Karpas-422 (cell line): ENCODE measurements at regions not wholly inside any gene's neighbourhood (a gene's known extent, or its start where the extent isn't known, plus 50 kb on each side); places are given as distances from the start of the nearest gene placed in this dataset.

ENCODE experiments used
- DNase-seq: peaks from one replicate; pipeline ENCODE4 v3.0.0-alpha.2; 2015
- H2AFZ ChIP-seq: fragments of 200-600 bp; sonication (generic); 2 replicates; pipeline ENCODE4 v1.6.1; 2014; ENCODE audit warnings: antibody characterized with exemption, low read length, mixed read lengths
- H3K27ac ChIP-seq: fragments of 200-600 bp; sonication (generic); 2 replicates; pipeline ENCODE4 v1.5.1; 2014; ENCODE audit warnings: mild to moderate bottlenecking, low read length, moderate library complexity
- H3K27me3 ChIP-seq: fragments of 200-600 bp; sonication (generic); 2 replicates; pipeline ENCODE4 v1.6.1; 2014; ENCODE audit warnings: low read length, mixed read lengths
- H3K36me3 ChIP-seq: fragments of 200-600 bp; sonication (generic); 2 replicates; pipeline ENCODE4 v1.6.1; 2014; ENCODE audit warnings: low read length, mixed read lengths; ENCODE audit not compliant: insufficient read depth
- H3K4me1 ChIP-seq: fragments of 200-600 bp; sonication (generic); 2 replicates; pipeline ENCODE4 v1.6.1; 2014; ENCODE audit warnings: mild to moderate bottlenecking, low read length, mixed read lengths
- H3K4me2 ChIP-seq: fragments of 200-600 bp; sonication (generic); 2 replicates; pipeline ENCODE4 v1.6.1; 2014; ENCODE audit warnings: low read length, low read depth, mild to moderate bottlenecking; ENCODE audit not compliant: poor library complexity, severe bottlenecking
- H3K4me3 ChIP-seq: fragments of 200-600 bp; sonication (generic); 2 replicates; pipeline ENCODE4 v1.5.1; 2014; ENCODE audit warnings: mild to moderate bottlenecking, antibody characterized with exemption, low read length, mixed read lengths
- H3K79me2 ChIP-seq: fragments of 200-600 bp; sonication (generic); 2 replicates; pipeline ENCODE4 v1.6.1; 2014; ENCODE audit warnings: mild to moderate bottlenecking, low read length, mixed read lengths
- H3K9ac ChIP-seq: fragments of 200-600 bp; sonication (generic); 2 replicates; pipeline ENCODE4 v1.6.0; 2014; ENCODE audit warnings: low read length
- H3K9me2 ChIP-seq: fragments of 200-600 bp; sonication (generic), shearing (Covaris generic); replicated peaks from 2 replicates; pipeline ENCODE4 v1.6.0; 2014; ENCODE audit warnings: mild to moderate bottlenecking, low read length, moderate library complexity; ENCODE audit not compliant: insufficient read depth
- H3K9me3 ChIP-seq: fragments of 300-700, 200-600 bp; sonication (generic); 2 replicates; pipeline ENCODE4 v1.6.1; 2014; ENCODE audit warnings: low read length, mixed read lengths
- H4K20me1 ChIP-seq: fragments of 200-600 bp; sonication (generic); 2 replicates; pipeline ENCODE4 v1.6.1; 2014; ENCODE audit warnings: mild to moderate bottlenecking, antibody characterized with exemption, low read length, low read depth; ENCODE audit not compliant: insufficient read depth

- Histone ChIP-seq H3K36me3 (no peaks in the 10 kb centered on the region), H3K9ac (no peak overlapping the region), H3K4me2 (no peak overlapping the region), H2AFZ (no peak overlapping the region), H3K27ac (no peak overlapping the region), H3K79me2 (no peaks in the 10 kb centered on the region), H3K4me3 (no peak overlapping the region), H3K9me2 (no peaks in the 10 kb centered on the region), H3K4me1 (no peaks in the 10 kb centered on the region), H3K9me3 (no peaks in the 10 kb centered on the region), H4K20me1 (no peaks in the 10 kb centered on the region), H3K27me3 (no peaks in the 10 kb centered on the region; the same call in 1 of the 2 replicates)
- DNase-seq: no peak
Observed at GRCh38 chr13:110788778-110789177, 75.3 kb downstream of the ING1 start.

DNA sequence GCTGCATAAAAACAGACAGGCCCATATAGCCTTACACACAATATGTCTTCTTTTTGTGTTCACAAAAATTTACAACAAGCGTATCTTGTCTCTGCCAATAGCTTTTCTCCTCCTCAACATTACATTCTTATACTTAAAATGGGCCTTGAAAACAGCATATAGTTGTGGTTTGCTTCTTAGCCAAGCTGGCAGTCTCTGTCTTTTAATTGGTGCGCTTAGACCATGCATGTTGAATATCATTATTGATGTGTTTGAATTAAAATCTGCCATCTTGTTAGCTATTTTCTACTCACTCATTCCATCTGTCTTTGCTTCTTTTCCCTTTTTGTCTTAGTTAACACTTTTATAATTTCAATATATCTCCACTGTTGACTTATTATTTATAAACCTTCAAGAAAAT, 76.4 kb downstream of the ING1 start:
- H3K4me1 ChIP-seq: no peaks in the 10 kb centered on the region
- no peaks in the 10 kb centered on the region for H3K9me2 ChIP-seq
- no peaks in the 10 kb centered on the region for H3K9me3 ChIP-seq
- no peak overlapping the region for H3K4me2 ChIP-seq
- H3K27ac ChIP-seq: no peak overlapping the region
- H3K4me3 ChIP-seq: no peak overlapping the region
- no peak overlapping the region for H3K9ac ChIP-seq
- H3K27me3 ChIP-seq: no peaks in the 10 kb centered on the region; the same call in 1 of the 2 replicates
- no peaks in the 10 kb centered on the region for H4K20me1 ChIP-seq
- H3K79me2 ChIP-seq: no peaks in the 10 kb centered on the region
- H3K36me3 ChIP-seq: no peaks in the 10 kb centered on the region
- no peak overlapping the region; the same call in 1 of the 2 replicates for H2AFZ ChIP-seq
- DNase-seq: no peak

DNA sequence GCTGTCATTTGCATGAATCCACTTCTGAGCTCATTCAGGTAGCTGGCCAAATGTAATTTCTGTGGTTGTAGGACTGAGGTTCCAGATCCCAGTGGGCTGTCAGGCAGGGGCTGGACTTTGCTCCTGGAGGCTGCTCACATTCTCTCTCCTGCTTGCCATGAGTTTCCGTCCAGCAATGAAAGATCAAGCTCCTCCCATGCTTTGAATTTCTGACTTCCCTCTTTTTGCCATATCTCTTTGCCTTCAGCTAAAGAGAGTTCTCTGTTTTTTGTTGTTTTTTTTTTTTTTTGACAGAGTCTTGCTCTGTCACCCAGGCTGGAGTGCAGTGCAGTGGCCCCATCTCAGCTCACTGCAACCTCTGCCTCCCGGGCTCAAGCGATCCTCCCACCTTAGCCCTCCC, 76.9 kb downstream of the ING1 start:
- Histone ChIP-seq H4K20me1 (no peaks in the 10 kb centered on the region), H3K9me3 (no peaks in the 10 kb centered on the region), H3K4me1 (no peaks in the 10 kb centered on the region), H3K9ac (no peak overlapping the region), H3K4me3 (no peak overlapping the region), H3K9me2 (no peaks in the 10 kb centered on the region), H3K27me3 (no peaks in the 10 kb centered on the region; the same call in 1 of the 2 replicates), H3K27ac (no peak overlapping the region), H2AFZ (no peak overlapping the region; the same call in 1 of the 2 replicates), H3K79me2 (no peaks in the 10 kb centered on the region), H3K4me2 (no peak overlapping the region), H3K36me3 (no peaks in the 10 kb centered on the region)
- DNase-seq: no peak

DNA sequence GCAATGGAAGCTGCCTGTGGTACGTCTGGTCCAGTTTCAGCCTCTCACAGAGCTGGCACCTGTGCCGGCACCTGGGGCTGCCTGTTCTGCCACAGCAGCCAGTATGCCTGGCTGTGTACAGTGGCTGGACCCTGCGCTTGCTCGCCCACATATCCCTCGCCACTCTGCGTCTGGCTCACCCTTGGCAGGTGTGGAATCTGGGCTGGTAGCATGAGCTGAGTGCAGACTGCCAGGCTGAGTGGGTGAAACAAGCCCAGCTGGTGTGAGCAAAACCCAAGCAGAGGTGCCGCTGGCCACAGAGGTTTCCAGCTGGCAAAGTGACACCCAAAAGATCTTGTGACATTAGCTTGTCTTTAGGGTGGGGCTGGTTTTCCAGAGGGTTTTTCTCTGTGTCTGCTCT, 80.7 kb downstream of the ING1 start:
- H3K79me2 ChIP-seq: no peaks in the 10 kb centered on the region
- H3K9me3 ChIP-seq: no peaks in the 10 kb centered on the region
- no peaks in the 10 kb centered on the region; the same call in 1 of the 2 replicates for H3K4me1 ChIP-seq
- no peak overlapping the region for H3K9ac ChIP-seq
- H3K9me2 ChIP-seq: no peaks in the 10 kb centered on the region
- no peak overlapping the region for H3K4me2 ChIP-seq
- H3K4me3 ChIP-seq: no peak overlapping the region
- no peaks in the 10 kb centered on the region for H4K20me1 ChIP-seq
- no peaks in the 10 kb centered on the region; the same call in 1 of the 2 replicates for H3K27me3 ChIP-seq
- no peak overlapping the region for H3K27ac ChIP-seq
- no peak for DNase-seq
- no peak overlapping the region for H2AFZ ChIP-seq
- no peaks in the 10 kb centered on the region for H3K36me3 ChIP-seq

DNA sequence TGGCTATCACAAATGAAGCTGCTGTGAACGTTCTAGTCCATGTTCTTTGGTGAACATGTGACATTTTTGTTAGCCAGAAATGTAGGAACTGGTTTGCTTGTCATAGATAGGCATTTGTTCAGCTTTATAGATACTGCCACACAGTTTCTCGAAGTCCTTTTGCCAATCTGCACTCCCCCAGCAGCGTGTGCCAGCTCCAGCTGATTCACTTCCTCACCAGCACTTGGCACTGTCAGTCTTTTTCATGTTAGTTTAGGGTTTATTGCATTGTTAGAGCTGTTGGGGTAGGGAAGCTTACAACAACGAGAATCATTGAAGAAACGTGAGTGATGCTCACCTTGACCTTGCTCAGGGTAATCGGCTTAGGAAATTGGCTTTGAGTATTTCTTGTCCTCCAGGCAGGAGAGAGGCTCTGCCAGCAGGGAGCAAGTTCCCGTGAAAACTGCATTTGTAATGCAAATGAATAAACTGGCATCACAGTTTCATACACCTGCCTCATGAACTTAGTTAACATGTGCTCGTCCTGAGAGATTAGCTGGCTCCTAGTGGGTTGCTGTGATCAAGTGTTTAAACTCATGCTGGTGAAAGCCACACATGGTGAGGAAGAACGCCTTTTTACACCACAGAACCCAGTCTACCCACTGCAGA, 83.9 kb downstream of the ING1 start:
- H3K9me3 ChIP-seq: no peaks in the 10 kb centered on the region
- no peaks in the 10 kb centered on the region for H4K20me1 ChIP-seq
- H3K4me3 ChIP-seq: no peak overlapping the region
- H3K27ac ChIP-seq: no peak overlapping the region
- H2AFZ ChIP-seq: no peak overlapping the region
- H3K9ac ChIP-seq: no peak overlapping the region
- H3K79me2 ChIP-seq: no peaks in the 10 kb centered on the region
- no peak overlapping the region for H3K4me2 ChIP-seq
- no peaks in the 10 kb centered on the region for H3K36me3 ChIP-seq
- H3K9me2 ChIP-seq: no peaks in the 10 kb centered on the region
- no peaks in the 10 kb centered on the region; the same call in 1 of the 2 replicates for H3K27me3 ChIP-seq
- H3K4me1 ChIP-seq: no peaks in the 10 kb centered on the region; the same call in 1 of the 2 replicates
- no peak for DNase-seq

DNA sequence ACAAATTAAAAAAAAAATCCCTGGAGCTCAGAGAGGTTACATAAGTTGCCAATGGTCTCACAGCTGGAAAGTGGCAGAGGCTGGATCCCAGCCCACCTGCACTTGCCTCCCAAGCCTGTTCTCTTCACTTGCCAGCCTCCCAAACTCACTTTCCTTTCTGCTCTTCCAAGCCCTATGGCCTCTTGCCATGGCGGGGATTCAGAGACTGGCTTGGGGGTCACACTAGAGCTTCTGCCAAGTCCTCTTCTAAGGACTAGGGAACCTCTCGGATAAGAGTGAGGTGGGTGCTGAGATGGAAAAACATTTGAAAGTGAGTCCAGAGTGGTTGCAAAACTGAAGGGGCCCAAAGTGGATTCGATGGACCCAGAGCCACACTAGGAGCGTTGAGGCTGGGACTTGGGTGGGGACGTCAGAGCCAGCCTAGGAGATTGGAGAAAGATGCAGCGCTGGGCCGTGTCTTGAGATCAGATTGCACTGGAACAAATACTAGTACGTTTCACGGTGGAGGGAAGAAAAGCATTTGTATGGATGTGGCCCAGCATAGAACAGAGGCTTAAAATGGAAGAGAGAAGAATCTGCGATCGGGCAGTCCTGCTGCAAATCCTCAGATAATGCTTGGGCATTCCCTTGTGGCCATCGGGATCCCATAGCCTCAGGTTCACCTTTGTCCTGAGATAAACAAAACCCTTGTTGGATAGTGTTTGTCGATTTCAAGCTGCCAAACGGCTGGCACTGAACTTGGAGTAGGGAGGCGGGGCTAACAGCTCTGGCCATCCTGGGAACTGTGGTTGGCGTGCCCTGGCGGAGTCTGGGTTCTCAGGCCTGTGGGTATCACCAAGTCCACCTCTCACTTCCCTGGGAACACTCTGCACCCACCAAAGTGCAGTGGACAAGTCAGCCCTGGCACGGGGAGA, 84.8 kb downstream of the ING1 start:
- no peaks in the 10 kb centered on the region for H3K9me3 ChIP-seq
- H3K36me3 ChIP-seq: no peaks in the 10 kb centered on the region
- H2AFZ ChIP-seq: no peak overlapping the region
- no peak overlapping the region for H3K27ac ChIP-seq
- H3K4me3 ChIP-seq: no peak overlapping the region
- no peak overlapping the region for H3K4me2 ChIP-seq
- H3K9ac ChIP-seq: no peak overlapping the region
- no peak for DNase-seq
- no peaks in the 10 kb centered on the region; the same call in 1 of the 2 replicates for H3K4me1 ChIP-seq
- H3K79me2 ChIP-seq: no peaks in the 10 kb centered on the region
- H3K9me2 ChIP-seq: no peaks in the 10 kb centered on the region
- no peaks in the 10 kb centered on the region for H4K20me1 ChIP-seq
- H3K27me3 ChIP-seq: no peaks in the 10 kb centered on the region; the same call in 1 of the 2 replicates

GRCh38 chr13:110799246-110800236, 86.0 kb downstream of the ING1 start:
- Histone ChIP-seq H2AFZ (no peak overlapping the region), H3K36me3 (no peaks in the 10 kb centered on the region), H3K27ac (no peak overlapping the region), H3K4me2 (no peak overlapping the region), H3K9me3 (no peaks in the 10 kb centered on the region), H3K9ac (no peak overlapping the region), H3K4me3 (no peak overlapping the region), H3K79me2 (no peaks in the 10 kb centered on the region), H3K4me1 (no peaks in the 10 kb centered on the region; the same call in 1 of the 2 replicates), H4K20me1 (no peaks in the 10 kb centered on the region), H3K27me3 (no peaks in the 10 kb centered on the region), H3K9me2 (no peaks in the 10 kb centered on the region)
- DNase-seq: no peak
